ENCODE measurements at regions not wholly inside any gene's neighbourhood (a gene's known extent, or its start where the extent isn't known, plus 50 kb on each side); places are given as distances from the start of the nearest gene placed in this dataset.

GRCh38 chr9:108687006-108687987, 168.5 kb downstream of the ACTL7B start:
- H3K27ac ChIP-seq = peak overlapping the region in 1 of 21 experiments; percentile 61
- H3K4me3 ChIP-seq = no peak overlapping the region

DNA sequence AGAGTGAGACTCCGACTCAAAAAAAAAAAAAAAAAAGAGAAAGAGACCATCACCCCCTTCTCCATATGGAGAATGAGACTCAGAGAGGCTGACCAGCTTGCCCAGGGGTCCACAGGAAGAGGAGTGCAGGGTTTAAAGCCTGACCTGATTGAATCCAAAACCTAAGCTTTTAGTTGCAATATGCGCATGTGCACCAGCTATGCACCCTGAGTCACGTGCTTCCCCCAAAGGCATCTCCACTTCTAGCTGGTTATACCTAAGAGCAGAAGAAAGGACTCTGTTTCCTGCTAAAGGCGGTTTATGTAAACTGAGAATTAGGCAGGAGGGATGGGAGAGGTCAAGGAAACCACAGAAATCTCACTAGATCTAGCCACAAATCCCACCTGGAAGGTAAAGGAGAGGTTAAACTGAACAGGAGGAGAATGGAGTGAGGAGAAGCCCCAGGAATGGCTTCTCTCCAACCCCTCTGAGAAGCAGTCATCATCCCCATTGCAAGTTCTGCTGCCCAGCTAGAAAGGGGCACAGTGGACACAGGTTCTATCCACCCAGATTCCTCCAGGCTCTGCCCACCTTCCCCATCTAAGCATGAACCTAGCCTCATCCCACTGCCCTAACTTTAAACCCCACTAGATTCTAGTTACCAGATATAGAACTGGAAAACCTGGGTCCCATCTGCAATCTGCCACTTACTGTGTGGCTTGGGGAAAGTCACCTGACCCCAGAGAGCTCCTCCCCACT, 171.3 kb downstream of the ACTL7B start:
- H3K27ac ChIP-seq = no peak overlapping the region
- no peak overlapping the region for H3K4me3 ChIP-seq

GRCh38 chr9:108683245-108683644, 172.5 kb downstream of the ACTL7B start:
- Histone ChIP-seq H3K4me3 (no peak overlapping the region), H3K27ac (peak overlapping the region in 1 of 21 experiments; percentile 36)

GRCh38 chr9:108681851-108682590, 173.8 kb downstream of the ACTL7B start:
- peak overlapping the region in 1 of 21 experiments; percentile 73 for H3K27ac ChIP-seq
- no peak overlapping the region for H3K4me3 ChIP-seq

DNA sequence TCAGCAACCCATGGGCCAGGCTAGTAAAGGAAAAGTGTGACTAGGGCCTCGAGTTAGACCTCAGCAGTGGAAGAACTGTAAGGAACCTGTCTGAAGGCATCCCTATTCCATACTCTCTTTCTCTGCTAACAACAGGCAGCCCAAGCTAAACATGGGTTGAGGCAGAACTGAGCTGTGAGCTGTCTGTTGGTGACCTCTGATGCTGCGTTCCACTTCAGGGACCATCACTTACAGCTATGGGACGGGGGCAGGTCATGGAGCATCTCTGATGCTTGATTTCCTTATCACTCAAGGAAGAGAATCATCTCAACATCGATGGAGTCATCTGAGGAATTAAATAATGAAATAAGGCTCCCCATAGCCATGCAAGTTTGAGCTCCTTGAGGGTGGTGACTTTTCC, 174.8 kb downstream of the ACTL7B start:
- Histone ChIP-seq H3K4me3 (no peak overlapping the region), H3K27ac (no peak overlapping the region)

GRCh38 chr9:108677776-108678175, 178.0 kb downstream of the ACTL7B start:
- no peak overlapping the region for H3K4me3 ChIP-seq
- no peak overlapping the region for H3K27ac ChIP-seq

GRCh38 chr9:108676355-108676754, 179.4 kb downstream of the ACTL7B start:
- H3K27ac ChIP-seq = no peak overlapping the region
- H3K4me3 ChIP-seq = no peak overlapping the region

GRCh38 chr9:108675708-108676107, 180.1 kb downstream of the ACTL7B start:
- H3K27ac ChIP-seq = no peak overlapping the region
- H3K4me3 ChIP-seq = no peak overlapping the region

GRCh38 chr9:108674766-108675530, 180.8 kb downstream of the ACTL7B start:
- Histone ChIP-seq H3K4me3 (no peak overlapping the region), H3K27ac (peak overlapping the region in 7 of 21 experiments; percentile 11 to 80 (median 76))

DNA sequence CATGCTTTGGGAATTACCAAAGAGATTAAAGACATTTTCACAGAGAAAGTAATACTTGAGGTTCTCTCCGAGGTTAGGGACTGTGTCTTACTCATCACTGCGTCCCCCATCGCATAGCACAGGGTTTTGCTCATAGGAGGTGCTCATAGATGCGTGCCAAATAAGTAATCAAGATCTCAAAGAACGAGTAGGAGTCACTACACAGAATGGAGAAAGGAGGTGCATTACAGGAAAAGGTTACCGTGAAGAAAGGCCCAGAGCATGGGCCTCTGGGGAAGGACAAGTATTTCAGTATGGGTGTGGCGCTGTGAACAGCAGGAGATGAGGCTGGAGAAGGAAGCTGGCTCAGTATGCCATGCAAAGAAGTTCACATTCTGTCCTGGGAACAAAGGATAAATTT, 182.4 kb downstream of the ACTL7B start:
- Histone ChIP-seq H3K27ac (peak overlapping the region in 18 of 21 experiments; percentile 29 to 86 (median 74)), H3K4me3 (no peak overlapping the region)

DNA sequence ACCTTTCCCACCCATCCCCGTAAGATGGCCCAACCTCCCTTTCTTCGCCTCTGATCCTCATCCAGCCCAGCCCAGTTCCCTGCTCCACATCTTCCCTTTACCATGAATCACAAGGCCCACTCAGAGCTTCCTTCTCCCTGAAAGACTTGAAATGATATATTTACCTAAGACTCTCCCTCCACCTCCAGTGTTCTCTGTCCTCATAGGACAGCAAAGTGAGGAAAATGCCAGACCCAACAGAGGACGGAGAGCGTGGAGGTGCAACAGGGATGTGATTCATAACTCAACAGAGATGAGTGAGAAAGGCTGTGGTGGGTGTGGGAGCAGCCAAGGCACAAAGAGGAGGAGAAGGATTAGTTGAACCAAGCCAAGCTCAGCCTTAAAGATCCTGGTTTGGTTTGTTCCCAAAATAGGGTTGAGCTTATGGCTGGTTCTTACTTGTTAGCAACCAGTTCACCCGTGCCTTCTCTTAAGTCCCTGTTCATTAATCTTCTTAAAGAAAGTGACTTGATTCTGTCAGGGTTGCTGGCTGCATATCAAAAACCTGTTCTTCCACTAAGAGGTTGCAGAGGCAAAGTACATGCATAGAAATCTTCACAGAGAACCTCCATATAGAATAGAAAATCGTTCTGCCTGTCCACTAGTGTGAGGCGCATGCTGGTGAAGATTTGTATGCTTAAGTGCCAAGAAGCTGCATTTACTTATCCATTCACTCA, 183.2 kb downstream of the ACTL7B start:
- H3K4me3 ChIP-seq = no peak overlapping the region
- H3K27ac ChIP-seq = peak overlapping the region in 20 of 21 experiments; percentile 28 to 86 (median 72)

GRCh38 chr9:108671794-108672193, 184.0 kb downstream of the ACTL7B start:
- peak overlapping the region in 19 of 21 experiments; percentile 14 to 86 (median 71) for H3K27ac ChIP-seq
- H3K4me3 ChIP-seq = no peak overlapping the region

DNA sequence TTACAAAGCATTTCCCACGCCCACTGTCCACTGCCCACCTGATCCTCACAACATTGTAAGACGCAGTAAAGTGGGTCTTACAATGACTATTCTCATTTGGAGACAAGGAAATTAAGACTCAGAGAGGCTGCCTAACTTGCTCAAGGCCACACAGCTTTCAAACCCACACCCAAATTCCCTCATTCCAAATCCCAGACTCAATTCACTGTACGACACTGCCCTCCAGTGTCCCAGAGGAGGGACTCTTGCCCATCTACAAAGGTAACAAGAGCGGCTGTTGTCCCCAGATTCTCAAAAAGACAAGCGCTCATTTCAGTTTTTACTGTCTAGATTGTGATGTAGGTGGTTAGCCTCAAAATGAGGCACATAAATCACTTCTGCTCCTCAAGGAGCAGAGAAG, 184.6 kb downstream of the ACTL7B start:
- Histone ChIP-seq H3K27ac (peak overlapping the region in 18 of 21 experiments; percentile 14 to 86 (median 71)), H3K4me3 (no peak overlapping the region)

DNA sequence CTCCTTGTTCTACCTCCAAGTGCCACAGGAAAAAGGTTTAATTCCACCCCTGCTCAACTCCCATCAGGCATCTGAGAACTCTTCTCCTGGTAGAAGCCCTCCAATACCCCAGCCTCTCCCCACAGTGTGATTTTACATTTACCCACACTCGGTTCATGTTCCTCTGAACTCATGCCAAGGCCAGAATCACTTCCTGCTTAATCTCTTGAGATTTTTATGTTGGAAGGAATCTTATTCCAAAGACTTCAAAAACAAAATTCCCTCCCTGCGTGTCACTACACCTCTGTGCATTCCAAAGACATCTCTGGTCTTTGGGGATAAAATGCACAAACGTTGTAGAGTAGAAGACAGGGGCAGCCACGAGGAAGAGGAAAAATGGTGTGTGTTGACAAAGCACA, 186.8 kb downstream of the ACTL7B start:
- H3K27ac ChIP-seq = peak overlapping the region in 2 of 21 experiments; percentile 7 to 26
- H3K4me3 ChIP-seq = no peak overlapping the region

GRCh38 chr9:108668191-108668937, 187.4 kb downstream of the ACTL7B start:
- H3K27ac ChIP-seq = peak overlapping the region in 2 of 21 experiments; percentile 7 to 10
- H3K4me3 ChIP-seq = no peak overlapping the region

DNA sequence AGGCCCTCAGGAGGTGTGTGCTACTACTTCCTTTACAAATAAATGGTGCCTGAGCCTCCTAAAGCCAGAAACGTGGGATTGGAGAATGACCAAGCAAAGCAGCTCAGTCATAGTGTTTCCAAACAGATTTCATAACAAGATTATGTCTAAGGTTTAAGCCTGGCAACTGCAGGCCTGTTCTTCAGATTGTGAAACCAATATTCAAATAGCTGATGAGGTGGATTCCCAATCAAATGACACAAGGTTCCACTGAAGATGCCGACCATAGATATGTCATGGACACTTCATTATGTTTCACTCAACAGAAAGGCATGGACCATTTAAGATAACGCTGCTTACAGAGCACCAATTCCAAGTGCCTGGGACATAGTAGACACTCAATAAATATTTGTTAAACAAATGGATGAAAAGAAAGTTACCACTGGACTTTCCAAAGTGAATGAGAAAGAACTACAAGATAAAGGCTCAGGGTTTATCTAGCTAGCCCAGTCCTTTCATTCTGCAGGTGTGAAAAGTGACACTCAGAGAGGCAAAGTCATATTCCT, 189.5 kb downstream of the ACTL7B start:
- Histone ChIP-seq H3K4me3 (no peak overlapping the region), H3K27ac (peak overlapping the region in 12 of 21 experiments; percentile 18 to 73 (median 59))

- Histone ChIP-seq H3K4me3 (no peak overlapping the region), H3K27ac (peak overlapping the region in 17 of 21 experiments; percentile 5 to 73 (median 47))
These were observed 190.1 kb downstream of the ACTL7B start for GRCh38 chr9:108665521-108666239.

All from skin epidermis (tissue), 12 donors.